EH (cell line): ENCODE measurements at regions not wholly inside any gene's neighbourhood (a gene's known extent, or its start where the extent isn't known, plus 50 kb on each side); places are given as distances from the start of the nearest gene placed in this dataset.

Experiments
- DNase-seq: peaks from one replicate; pipeline ENCODE4 v3.0.0-alpha.2; 2015; ENCODE audit warnings: low read depth

DNA sequence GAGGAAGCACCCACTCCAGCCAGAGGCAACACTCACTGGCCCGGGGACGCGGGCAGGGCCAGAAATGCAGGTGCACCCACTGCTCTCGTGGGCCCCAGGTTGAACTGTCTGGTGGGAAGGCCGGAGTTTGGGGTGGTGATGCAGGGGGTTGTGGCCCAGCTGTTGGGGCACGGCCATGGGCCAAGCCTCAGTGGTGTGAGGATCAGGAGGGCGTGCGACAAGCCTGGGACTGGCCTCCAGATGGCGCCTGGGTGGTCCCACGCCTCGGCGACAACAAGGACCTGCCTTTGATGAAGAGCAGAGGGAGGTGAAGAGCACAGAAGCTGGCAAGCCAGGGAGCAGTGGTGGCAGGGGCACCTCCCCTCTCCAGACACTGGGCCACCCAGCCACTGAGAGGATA lies 240.8 kb downstream of the BRD1 start:
- DNase-seq = no peak

GRCh38 chr22:49586244-49586748 lies 241.4 kb downstream of the BRD1 start:
- DNase-seq = no peak

- no peak for DNase-seq
Observed at GRCh38 chr22:49585461-49586243, 242.0 kb downstream of the BRD1 start.

GRCh38 chr22:49583886-49584505 lies 243.7 kb downstream of the BRD1 start:
- no peak for DNase-seq

DNA sequence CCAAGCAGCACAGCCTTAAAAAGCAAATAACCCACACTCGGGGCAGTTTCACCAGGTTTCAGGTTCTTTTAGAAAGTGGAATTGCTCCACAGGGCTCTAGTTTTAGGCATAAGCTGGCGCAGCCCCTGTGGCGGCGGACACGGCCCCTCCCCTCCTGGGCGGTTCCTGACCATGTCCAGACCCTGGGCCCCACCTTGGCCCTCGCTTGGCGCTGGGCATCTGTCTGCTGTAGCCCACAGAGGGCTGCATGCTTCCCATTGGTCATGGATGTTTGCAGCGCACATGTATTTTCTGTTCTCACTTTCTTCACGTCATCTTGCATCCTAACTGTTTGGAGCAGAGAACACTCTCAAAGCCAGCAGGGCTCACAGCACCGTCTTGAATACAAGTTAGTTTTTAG lies 244.3 kb downstream of the BRD1 start:
- DNase-seq = no peak

- DNase-seq = no peak
Observed at GRCh38 chr22:49582678-49583077, 245.0 kb downstream of the BRD1 start.

DNA sequence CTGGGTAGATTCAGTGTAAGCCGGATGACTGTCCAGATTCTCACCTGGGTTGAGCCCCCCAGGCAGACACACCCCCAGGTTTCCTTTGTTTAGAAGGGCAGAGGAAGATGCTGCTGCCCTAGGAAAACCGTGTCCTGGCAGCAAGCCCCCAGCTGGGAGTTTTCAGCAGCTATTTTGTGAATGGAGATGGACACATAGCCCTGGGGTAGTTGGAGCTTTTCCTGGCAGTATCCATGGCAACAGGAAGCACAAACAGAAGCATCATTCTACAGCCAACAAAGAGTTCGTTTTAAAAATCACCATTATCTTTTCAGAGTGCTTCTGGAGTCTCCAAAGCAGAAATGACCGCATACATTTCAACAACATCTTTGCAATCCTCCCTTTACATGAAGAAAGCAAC lies 245.5 kb downstream of the BRD1 start:
- no peak for DNase-seq

DNA sequence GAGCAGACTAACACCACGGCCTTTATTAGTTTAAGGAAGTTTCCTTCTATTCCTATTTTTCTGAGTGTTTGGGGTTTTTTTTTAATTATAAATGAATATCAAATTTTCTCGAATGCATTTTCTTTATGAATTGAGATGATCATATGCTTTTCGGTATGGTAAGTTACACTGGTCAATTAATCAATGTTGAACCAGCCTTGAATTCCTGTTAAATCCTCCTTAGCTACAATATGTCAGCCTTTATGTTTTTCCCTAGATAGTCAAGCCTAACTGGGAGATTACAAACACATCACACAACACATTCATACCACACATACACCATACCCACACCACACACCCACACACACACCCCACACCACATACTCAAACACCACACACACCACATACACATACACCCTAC lies 247.6 kb downstream of the BRD1 start:
- DNase-seq = no peak

GRCh38 chr22:49577168-49578060 lies 250.3 kb downstream of the BRD1 start:
- no peak for DNase-seq

GRCh38 chr22:49576241-49577141 lies 251.2 kb downstream of the BRD1 start:
- DNase-seq = no peak

DNA sequence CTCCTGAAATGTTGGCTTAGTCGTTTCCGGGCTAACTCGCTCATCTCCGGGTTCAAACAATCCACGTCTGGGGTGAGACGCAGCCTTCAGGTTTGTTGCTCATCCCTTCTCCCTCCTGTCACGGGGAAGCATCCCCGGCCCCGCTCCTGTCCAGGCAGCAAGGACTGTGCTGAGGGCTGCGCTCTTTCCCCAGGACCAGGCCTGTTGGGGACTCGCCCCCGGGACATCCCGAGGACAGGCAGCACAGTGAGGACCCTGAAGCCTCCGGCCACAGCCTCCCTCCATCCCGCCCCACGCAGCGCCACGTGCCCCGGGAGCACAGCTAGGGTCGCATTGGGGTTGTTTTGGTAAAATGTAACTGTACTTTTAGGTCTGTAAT lies 252.0 kb downstream of the BRD1 start:
- DNase-seq = no peak

GRCh38 chr22:49574881-49575702 lies 252.6 kb downstream of the BRD1 start:
- DNase-seq = no peak

- no peak for DNase-seq
Observed at GRCh38 chr22:49574205-49574880, 253.3 kb downstream of the BRD1 start.

GRCh38 chr22:49573109-49573765 lies 254.4 kb downstream of the BRD1 start:
- DNase-seq = no peak

- no peak for DNase-seq
Observed at GRCh38 chr22:49571326-49571725, 256.3 kb downstream of the BRD1 start.

GRCh38 chr22:49570032-49570848 lies 257.4 kb downstream of the BRD1 start:
- DNase-seq = no peak

DNA sequence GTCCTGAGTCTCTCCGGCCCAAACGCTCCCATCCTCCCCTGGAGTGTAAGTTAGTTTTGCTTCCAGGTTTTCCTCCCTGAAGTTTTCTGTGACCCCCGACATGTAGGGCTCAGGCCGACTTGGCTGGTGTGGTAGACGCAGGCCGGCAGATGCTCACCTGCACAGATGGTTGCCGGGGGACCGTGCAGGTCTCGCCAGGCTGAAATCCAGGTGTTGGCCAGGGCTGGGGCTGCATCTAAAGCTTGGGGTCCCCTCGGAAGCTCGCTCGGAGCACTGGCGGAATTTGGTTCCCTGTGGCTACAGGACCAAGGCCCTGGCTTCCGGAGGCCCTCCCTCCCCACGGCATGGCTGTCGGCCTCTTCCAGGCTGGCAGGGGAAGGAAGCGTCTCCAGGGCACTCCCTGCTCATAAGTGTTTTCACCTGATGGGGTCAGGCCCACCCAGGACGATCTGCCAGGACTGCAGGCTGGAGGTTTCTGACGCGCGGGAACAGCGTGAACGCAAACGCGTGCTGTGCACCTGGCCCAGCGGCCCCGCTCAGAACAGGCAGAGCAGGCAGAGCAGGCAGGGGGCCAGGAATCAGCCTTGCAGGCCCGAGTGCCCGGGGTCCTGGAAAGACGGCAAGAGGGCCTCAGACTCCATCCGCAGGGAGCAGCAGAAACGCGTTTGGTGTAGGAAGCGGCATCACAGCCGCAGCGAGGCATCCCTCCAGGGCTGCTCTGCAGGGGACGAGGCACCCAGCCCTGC lies 258.2 kb downstream of the BRD1 start:
- DNase-seq = no peak

DNA sequence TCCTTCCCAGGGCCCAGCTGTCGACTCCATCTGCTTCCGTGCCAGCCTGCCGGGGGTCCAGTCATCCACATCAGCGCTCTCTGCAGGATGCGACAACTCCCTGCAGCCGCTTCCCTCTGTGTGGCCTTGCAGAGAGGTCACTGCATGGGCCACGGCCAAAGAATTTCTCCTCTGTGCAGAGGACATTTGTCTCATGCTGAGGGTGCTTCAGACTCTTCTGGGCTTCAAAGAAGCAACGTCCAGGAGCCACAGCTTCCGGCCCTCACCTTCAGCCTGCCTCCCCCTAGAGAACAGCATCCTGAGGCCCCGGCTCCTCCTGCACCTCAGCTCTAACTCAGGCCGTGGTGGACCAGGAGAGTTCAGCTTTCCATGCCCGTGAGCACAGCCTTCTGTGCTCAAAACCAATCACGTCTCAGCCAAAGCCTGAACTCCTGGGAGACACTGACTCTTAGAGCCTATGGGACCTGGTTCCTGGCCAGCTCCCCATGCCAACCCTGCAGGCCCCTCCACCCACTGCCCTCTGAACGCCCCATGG lies 258.9 kb downstream of the BRD1 start:
- DNase-seq = no peak
